OCI-LY7 (cell line): ENCODE measurements at regions not wholly inside any gene's neighbourhood (a gene's known extent, or its start where the extent isn't known, plus 50 kb on each side); places are given as distances from the start of the nearest gene placed in this dataset.

Source experiments
- BruUV-seq: library from RNA; stranded (reverse); fragments of 400-500 nt; replicated peaks from 2 replicates; lab custom pipeline; 2021; lab: Mats Ljungman, UMichigan
- CTCF ChIA-PET: fragments of 300-600 bp; sonication (Branson Sonifier 250); formaldehyde crosslinking; loops from one replicate; lab custom pipeline; 2022; ENCODE audit warnings: antibody characterized with exemption; ENCODE audit not compliant: unreplicated experiment; lab: Charles Lee
- POLR2A ChIA-PET: fragments of 300-600 bp; sonication (Branson Sonifier 250); formaldehyde crosslinking; loops from one replicate; lab custom pipeline; 2022; ENCODE audit warnings: antibody characterized with exemption; lab: Charles Lee
- DNase-seq: peaks from one replicate; pipeline ENCODE4 v3.0.0-alpha.2; 2015; ENCODE audit warnings: low spot score
- H2AFZ ChIP-seq: fragments of 200-600 bp; sonication (generic), shearing (Covaris generic); 2 replicates; pipeline ENCODE4 v1.6.1; 2014; ENCODE audit warnings: mild to moderate bottlenecking, antibody characterized with exemption, low read length, moderate library complexity
- H3K27ac ChIP-seq: fragments of 200-600 bp; sonication (generic); 2 replicates; pipeline ENCODE4 v1.5.1; 2014; ENCODE audit warnings: mixed run types, low read depth, mild to moderate bottlenecking, moderate library complexity, low read length, inconsistent platforms; ENCODE audit not compliant: poor library complexity, severe bottlenecking
- H3K36me3 ChIP-seq: fragments of 200-600 bp; sonication (generic); 2 replicates; pipeline ENCODE4 v1.6.1; 2014; ENCODE audit warnings: mild to moderate bottlenecking, antibody characterized with exemption, low read length, moderate library complexity, mixed read lengths; ENCODE audit not compliant: insufficient read depth
- H3K4me1 ChIP-seq: fragments of 200-600 bp; sonication (generic); 2 replicates; pipeline ENCODE4 v1.5.1; 2014; ENCODE audit warnings: mild to moderate bottlenecking, low read length; ENCODE audit not compliant: insufficient read depth, poor library complexity, severe bottlenecking
- H3K4me2 ChIP-seq: fragments of 200-600 bp; sonication (generic); 2 replicates; pipeline ENCODE4 v1.6.1; 2014; ENCODE audit warnings: mild to moderate bottlenecking, low read length
- H3K4me3 ChIP-seq: fragments of 200-600 bp; sonication (generic); 2 replicates; pipeline ENCODE4 v1.5.1; 2014; ENCODE audit warnings: mild to moderate bottlenecking, low read depth, low read length; ENCODE audit not compliant: poor library complexity, severe bottlenecking
- H3K79me2 ChIP-seq: fragments of 200-600 bp; sonication (generic); 2 replicates; pipeline ENCODE4 v1.6.1; 2016; ENCODE audit warnings: low read depth, mild to moderate bottlenecking, low read length, moderate library complexity, mixed read lengths; ENCODE audit not compliant: insufficient read depth
- H3K9me2 ChIP-seq: fragments of 200-600 bp; sonication (generic); 2 replicates; pipeline ENCODE4 v1.6.1; 2016; ENCODE audit warnings: mild to moderate bottlenecking, low read length, mixed read lengths; ENCODE audit not compliant: insufficient read depth
- H3K9me3 ChIP-seq: fragments of 200-600 bp; sonication (generic); 2 replicates; pipeline ENCODE4 v1.6.1; 2014; ENCODE audit warnings: mild to moderate bottlenecking, mixed run types, low read length, mixed read lengths
- H4K20me1 ChIP-seq: fragments of 200-600 bp; sonication (generic); 2 replicates; pipeline ENCODE4 v1.6.1; 2014; ENCODE audit warnings: mild to moderate bottlenecking, antibody characterized with exemption, low read length, moderate library complexity, mixed read lengths; ENCODE audit not compliant: insufficient read depth
- EZH2phosphoT487 ChIP-seq: fragments of 200-600 bp; sonication (generic); IDR thresholded peaks from 2 replicates; pipeline ENCODE4 v1.6.1; 2018; ENCODE audit warnings: low read depth, borderline replicate concordance, mild to moderate bottlenecking, mixed run types, antibody characterized with exemption, low read length, moderate library complexity, mixed read lengths
- intact Hi-C: fragments of 100-400 bp; cut with micrococcal nuclease; formaldehyde crosslinking; loops from one replicate; pipeline ENCODE4 v1.10.0; 2022; ENCODE audit not compliant: unreplicated experiment
- TF ChIP-seq, protein P1 (sequence below): fragments of 200-600 bp; sonication (generic); conservative IDR thresholded peaks from 2 replicates; pipeline ENCODE4 v1.5.1; 2014; ENCODE audit warnings: mild to moderate bottlenecking, antibody characterized with exemption, low read length, moderate library complexity, mixed read lengths

DNA sequence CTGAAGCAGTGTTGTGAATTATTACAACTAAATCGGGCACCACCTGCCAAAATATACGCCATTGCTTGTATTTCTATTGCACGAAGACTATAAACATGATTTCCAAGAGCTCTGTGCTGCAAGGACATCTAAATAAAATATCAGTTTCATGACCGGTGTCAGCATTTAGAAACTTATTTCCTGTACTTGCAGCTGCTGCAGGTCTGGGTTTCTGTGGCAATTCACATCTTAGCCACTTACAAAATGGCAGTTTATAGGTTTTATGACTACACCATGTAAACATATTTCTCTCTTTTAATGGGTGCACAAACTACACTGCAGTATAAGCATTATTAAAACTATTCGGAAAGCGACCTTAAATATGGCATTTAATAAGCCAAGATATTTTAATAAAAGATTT, 359.4 kb downstream of the VPS13C start:
- H3K9me2 ChIP-seq, result no peaks in the 10 kb centered on the region
- no peaks in the 10 kb centered on the region for H3K9me3 ChIP-seq
- TF ChIP-seq, protein P1, sequence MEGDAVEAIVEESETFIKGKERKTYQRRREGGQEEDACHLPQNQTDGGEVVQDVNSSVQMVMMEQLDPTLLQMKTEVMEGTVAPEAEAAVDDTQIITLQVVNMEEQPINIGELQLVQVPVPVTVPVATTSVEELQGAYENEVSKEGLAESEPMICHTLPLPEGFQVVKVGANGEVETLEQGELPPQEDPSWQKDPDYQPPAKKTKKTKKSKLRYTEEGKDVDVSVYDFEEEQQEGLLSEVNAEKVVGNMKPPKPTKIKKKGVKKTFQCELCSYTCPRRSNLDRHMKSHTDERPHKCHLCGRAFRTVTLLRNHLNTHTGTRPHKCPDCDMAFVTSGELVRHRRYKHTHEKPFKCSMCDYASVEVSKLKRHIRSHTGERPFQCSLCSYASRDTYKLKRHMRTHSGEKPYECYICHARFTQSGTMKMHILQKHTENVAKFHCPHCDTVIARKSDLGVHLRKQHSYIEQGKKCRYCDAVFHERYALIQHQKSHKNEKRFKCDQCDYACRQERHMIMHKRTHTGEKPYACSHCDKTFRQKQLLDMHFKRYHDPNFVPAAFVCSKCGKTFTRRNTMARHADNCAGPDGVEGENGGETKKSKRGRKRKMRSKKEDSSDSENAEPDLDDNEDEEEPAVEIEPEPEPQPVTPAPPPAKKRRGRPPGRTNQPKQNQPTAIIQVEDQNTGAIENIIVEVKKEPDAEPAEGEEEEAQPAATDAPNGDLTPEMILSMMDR, result no peak
- no peak for TF ChIP-seq EZH2phosphoT487
- H2AFZ ChIP-seq, result no peak overlapping the region
- ChIA-PET POLR2A (no interaction called here), CTCF (no interaction called here)
- H3K36me3 ChIP-seq, result no peaks in the 10 kb centered on the region
- intact Hi-C loops, result no loop called here
- no peaks in the 10 kb centered on the region for H3K79me2 ChIP-seq
- BruUV-seq, result no TSS peak
- no peak overlapping the region for H3K4me2 ChIP-seq
- H3K4me3 ChIP-seq, result no peak overlapping the region
- H3K4me1 ChIP-seq, result no peaks in the 10 kb centered on the region
- no peaks in the 10 kb centered on the region for H4K20me1 ChIP-seq
- no peak overlapping the region for H3K27ac ChIP-seq
- no peak for DNase-seq

DNA sequence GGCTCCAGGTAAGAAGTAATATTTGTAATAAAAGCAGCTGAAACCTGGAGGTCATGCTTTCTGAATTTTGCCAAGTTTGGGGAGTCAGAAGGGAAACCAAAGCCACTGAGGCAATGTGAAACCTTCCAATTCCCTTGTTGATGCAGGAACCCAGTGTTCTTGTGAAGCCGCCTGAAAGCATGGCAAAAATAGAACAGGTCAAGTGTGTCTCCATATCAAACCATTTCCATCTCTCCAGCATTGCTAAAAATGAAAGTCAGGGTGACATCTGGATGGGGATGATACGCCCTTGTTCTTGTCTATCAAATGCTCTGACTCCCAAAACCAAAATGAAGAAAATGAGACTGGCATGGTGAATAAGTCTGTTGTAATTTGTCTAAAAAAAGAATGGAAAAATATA, 362.5 kb downstream of the VPS13C start:
- Histone ChIP-seq H3K4me2 (no peak overlapping the region), H3K79me2 (no peaks in the 10 kb centered on the region), H3K27ac (no peak overlapping the region), H3K9me2 (no peaks in the 10 kb centered on the region), H3K36me3 (no peaks in the 10 kb centered on the region), H3K9me3 (no peaks in the 10 kb centered on the region), H3K4me3 (no peak overlapping the region), H3K4me1 (no peaks in the 10 kb centered on the region), H4K20me1 (no peaks in the 10 kb centered on the region), H2AFZ (no peak overlapping the region)
- TF ChIP-seq EZH2phosphoT487, result no peak
- TF ChIP-seq, protein P1, result no peak
- no peak for DNase-seq
- ChIA-PET CTCF (no interaction called here), POLR2A (no interaction called here)
- intact Hi-C loops, result no loop called here
- no TSS peak for BruUV-seq

DNA sequence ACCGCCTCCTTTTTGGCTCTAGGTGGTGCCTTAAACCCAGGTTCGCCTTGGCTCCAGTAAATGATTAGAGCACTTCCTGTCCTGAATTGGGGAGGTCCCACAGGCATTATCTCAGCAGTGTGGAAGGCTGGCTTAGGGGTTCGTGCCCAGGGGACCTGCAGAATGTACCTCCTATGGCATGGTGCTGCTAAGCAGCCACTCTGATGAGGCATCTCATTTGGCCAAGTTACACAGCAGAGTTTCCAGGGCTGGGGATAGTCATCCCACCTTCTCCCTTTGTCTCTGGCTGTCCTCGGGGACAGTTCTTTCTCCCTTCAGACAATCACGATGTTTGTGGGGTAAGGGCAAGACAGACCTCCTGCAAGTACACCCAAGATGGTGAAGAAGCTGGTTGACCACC, 371.2 kb downstream of the VPS13C start:
- BruUV-seq, result no TSS peak
- POLR2A ChIA-PET, result no interaction called here
- no peak overlapping the region for H3K27ac ChIP-seq
- no peak overlapping the region for H3K4me2 ChIP-seq
- no peaks in the 10 kb centered on the region for H3K9me3 ChIP-seq
- no peak overlapping the region for H2AFZ ChIP-seq
- no peak for DNase-seq
- no peaks in the 10 kb centered on the region for H3K79me2 ChIP-seq
- CTCF ChIA-PET, result no interaction called here
- H3K4me1 ChIP-seq, result no peaks in the 10 kb centered on the region
- no peak for TF ChIP-seq EZH2phosphoT487
- TF ChIP-seq, protein P1, result no peak
- no peak overlapping the region for H3K4me3 ChIP-seq
- H3K9me2 ChIP-seq, result no peaks in the 10 kb centered on the region
- H3K36me3 ChIP-seq, result no peaks in the 10 kb centered on the region
- no peaks in the 10 kb centered on the region for H4K20me1 ChIP-seq
- intact Hi-C loops, result no loop called here
